ENCODE measurements at regions not wholly inside any gene's neighbourhood (a gene's known extent, or its start where the extent isn't known, plus 50 kb on each side); places are given as distances from the start of the nearest gene placed in this dataset.
"Not testable (repeated sequence)": the region's sequence is repeated elsewhere in the genome, so short reads cannot be mapped to it uniquely, and the experiment has no call there.

DNA sequence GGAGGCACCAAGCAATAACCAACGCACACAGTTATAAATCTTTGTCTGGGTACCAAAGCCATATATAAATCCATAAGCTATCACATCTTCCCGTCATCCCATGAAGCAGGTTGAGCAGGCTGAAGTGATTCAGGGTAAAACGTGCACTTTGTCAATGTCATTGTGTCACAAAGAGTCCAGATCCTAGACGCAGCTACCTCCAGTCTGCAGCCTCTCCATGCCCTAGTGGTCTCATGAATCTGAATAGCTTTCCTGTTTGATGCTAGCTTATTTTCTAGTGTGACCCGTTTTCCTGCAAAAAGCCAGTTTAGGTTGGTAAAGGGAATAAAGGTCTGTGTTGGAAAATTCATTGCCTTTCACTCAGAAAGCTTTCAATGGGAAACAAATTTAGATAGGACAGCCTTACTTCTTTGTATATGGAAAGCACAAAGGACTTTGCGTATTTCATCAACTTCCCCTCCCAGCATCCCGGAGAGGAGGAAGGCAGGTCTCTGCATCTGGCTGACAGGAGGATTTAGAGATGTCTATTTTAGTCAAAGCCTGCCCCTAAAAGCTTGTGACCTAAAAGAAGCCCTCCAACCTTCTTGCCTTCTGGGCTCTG, 222.3 kb upstream of the ARL4C start:
- no peak for DNase-seq

DNA sequence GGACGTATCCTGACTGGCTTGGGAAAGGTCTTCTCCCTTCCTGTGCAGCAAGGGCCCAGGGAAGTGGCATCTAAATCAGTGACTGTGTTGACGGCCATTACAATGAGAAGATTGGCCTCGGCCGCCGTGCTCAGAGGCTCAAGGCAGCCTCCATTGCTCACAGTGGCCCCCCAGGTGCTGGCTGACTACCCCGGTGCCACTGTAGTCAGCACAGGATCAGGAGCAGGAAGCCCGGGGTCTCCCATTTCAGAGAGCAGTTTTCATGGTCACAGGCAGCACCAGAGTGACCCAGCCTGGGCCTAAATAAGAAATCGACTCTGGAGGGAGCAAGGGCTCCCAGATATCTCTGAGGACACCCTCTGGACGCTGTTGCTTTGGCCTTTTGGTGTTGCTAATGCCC, 219.4 kb upstream of the ARL4C start:
- DNase-seq = no peak

- DNase-seq = no peak
These were observed 218.9 kb upstream of the ARL4C start for GRCh38 chr2:234715671-234716250.

GRCh38 chr2:234714711-234715110, 217.8 kb upstream of the ARL4C start:
- no peak for DNase-seq

DNA sequence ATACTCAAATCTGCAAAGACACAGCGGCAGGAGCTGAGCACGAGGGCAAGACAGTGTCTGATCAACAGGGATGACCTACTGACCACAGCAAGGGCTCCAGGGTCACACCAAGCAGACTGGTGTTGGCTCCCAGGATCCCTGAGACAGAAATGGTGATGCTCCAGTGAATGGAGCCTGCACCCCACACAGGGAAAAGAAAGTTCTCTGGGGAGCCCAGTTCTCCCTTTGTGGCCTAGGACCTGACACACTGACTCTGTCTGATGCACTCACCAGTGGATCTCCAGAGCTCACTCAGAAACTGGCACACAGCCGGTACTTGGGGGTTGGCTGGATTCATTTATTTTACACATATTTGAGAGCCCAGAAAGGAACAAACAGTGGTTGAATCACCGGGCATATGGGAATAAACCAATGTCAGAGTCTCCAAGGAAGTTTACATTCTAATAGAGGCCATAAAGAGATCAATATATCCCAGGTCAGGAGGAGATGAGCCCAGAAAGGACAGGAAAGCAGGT, 215.6 kb upstream of the ARL4C start:
- DNase-seq = no peak

GRCh38 chr2:234711308-234711707, 214.4 kb upstream of the ARL4C start:
- no peak for DNase-seq

DNA sequence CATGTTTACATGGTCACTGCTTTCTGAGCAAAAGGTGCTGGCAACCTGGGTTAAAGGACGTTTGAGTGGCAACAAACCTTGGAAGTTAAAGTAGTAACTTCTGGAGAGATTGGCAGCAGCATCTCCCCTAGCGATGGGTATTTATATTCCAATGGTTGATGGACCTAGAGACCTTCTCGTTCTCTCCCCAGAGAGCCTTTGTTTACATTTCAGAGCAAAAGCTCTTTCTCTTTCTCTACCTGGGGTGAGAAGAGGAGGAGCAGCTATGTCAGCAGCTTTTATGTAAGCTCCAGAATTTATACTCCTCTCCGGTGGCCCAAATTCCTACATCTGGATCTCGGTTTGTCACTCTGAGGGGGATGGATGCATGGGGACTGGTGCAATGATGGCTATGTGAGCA, 213.7 kb upstream of the ARL4C start:
- no peak for DNase-seq

DNA sequence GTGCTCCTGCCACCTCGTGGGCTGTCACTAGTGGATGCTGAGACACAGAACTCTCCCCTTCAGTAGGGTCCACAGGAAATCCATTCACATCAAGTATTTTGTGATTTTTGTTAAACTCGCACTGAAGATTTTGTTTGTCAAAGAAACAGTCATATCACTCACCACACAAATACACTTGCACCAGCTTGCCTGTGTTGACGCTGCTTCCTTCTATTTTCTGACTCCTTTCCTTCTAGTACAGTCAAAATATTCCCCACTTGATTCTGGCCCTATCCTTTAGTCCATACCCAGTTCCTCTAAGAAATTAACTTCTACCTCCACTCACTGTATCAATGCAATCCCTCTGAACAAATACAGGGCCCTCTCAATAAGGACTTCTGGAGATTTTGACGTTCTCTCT, 213.2 kb upstream of the ARL4C start:
- DNase-seq = no peak

DNA sequence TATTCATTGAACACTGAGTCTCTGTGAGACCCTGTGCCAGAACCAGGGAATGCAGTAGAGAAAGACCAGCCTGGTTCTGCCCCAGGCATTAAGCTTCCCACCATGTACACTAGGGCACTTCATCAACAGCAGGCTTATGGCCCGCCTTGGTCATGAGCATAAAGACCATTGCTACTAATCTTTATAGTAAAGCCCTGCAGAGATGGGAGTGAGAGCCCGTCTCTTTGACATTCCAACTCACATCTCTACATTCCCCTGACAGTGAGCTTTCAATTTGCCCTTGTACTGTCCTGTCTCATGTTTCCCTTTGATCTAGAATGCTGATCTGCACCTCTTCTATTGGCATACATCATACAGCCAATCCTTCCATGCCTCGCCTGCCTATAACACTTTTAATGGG, 211.8 kb upstream of the ARL4C start:
- DNase-seq = no peak

DNA sequence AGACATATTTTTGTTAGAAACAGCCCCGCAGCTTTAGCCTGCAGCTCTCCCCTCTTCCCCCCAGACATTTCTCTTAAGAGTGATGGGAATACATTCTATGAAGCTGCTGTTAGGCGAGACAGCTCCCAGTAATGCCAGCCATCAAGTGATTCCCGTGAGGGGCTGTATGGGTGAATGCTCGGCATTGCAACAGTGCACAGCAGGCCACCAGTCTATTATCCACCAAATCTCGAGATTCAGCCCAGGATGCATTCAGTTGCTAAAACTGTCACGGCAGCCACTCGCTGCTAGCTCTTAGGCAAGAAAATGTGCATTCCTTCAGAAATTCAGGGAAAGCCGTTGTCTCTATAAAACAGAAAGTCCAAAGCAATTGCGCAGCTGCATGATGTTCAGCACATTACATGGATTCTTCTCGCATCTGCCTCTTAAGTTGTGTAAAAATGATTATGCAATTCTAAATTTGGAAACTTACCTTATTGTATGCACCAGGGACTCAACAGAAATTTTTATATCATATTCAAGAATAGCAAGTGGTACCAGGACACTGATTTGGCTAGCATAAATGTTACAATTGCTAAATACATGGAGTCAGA, 211.3 kb upstream of the ARL4C start:
- DNase-seq = no peak

DNA sequence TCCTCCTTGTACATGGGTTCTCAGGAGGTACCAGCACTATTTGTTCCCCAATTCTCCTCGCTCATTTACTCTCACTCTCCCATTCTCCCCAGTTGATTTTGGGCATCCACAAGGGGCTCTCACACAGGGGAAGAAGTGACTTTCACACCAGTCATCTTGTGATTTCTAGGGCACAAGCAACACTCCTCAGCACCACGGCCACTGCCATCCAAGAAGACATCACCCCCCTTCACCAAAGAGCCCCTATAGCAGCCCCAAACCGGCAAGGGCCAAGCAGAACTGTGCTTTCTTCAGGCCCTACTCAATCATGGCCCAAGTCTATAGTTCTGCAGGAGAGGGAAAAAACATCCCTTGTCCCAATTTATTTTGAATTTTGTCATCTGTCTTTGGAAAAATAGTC, 209.2 kb upstream of the ARL4C start:
- DNase-seq = no peak

GRCh38 chr2:234705108-234705507, 208.2 kb upstream of the ARL4C start:
- no peak for DNase-seq

GRCh38 chr2:234703258-234703657, 206.4 kb upstream of the ARL4C start:
- no peak for DNase-seq

GRCh38 chr2:234702731-234703225, 205.9 kb upstream of the ARL4C start:
- no peak for DNase-seq

DNA sequence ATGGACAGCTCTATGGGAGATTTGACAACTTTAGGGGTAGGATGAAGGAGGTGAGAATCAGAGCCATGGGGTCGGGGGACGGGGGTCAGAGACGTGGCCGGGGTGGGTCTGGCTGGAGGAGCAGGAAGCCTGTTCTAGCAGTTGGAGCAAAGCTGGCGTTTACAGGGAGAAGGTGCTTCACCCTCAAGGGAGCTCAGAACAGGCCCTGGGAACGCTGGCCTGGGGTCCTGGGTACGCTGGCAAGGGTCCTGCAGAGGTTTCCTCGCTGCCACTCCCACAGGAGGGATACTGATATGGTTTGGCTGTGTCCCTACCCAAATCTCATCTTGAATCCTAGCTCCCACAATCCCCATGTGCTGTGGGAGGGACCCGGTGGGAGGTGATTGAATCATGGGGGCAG, 205.0 kb upstream of the ARL4C start:
- DNase-seq = no peak

GRCh38 chr2:234701421-234701820, 204.5 kb upstream of the ARL4C start:
- DNase-seq = no peak

DNA sequence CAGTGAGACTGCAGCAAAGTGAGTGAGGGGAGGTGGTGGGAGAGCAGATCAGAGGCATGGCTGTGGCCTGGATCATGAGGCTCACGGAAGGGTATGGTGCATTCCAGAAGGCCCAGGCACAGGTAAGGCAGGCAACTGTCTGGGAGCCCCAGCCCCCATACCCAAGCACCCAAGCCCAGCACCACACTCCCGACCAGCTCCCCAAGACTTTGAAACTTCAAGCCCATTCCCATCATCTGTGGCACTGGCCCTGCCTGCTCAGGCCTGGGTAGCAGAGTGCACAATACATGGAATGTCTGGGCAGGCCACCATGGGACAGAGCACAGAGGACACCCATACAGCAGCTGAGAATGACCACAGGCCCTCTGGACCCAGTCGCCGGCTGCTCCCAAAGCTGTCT, 202.6 kb upstream of the ARL4C start:
- no peak for DNase-seq

DNA sequence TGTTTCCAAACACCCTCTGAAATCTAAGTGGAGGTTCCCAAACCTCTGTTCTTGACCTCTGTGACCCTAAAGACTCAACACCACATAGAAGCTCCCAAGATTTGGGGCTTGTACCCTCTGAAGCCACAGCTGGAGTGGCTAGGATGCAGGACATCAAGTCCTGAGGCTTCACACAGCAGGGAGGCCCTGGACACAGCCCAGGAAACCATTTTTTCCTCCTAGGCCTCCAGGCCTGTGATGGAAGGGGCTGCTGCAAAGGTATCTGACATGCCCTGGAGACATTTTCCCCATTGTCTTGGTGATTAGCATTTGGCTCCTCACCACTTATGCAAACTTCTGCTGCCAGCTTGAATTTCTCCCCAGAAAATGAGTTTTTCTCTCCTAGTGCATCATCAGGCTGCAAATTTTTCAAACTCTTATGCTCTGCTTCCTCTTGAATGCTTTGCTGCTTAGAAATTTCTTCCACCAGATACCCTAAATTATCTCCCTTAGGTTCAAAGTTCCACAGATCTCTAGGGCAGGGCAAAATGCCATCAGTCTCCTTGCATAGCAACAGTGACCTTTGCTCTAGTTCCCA, 200.5 kb upstream of the ARL4C start:
- DNase-seq = not testable (repeated sequence)

GRCh38 chr2:234695981-234696380, 199.1 kb upstream of the ARL4C start:
- no peak for DNase-seq

DNA sequence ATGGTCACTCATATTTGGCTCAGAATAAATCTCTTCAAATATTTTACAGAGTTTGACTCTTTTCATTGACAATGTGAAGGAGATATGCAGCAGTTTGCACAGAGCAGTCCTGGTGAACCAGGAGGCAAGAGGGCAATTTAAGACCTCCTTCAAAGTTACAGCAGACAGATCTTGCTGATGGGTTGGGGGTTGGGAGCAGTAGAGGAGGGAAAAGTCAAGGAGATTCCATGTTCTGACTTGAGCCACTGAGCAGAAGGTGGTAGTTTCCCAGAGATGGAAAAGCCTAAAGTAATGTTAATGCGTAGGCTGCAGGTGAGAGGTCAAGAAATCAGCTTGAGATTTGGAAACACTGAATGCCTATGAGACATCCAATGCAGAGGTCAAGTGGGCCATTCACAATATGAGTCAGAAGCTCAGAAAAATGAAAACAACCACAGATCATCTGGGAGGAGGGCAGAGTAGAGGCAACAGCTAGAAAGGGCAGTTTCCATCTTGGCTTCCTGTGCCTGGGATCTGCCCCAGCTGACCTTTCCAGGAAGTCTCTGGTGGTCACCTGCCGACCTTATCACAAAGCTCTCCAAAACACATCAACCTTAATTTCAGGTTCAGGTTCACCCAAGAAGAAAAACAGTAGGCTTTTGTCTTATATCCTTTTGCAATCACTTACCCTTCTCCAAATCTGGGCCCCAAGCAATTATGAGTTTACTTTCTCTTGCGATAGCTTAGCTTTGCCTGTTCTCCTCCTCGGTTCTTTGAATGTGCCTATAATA, 197.5 kb upstream of the ARL4C start:
- no peak for DNase-seq

- DNase-seq = not testable (repeated sequence)
These were observed 196.9 kb upstream of the ARL4C start for GRCh38 chr2:234693681-234694190.

GRCh38 chr2:234693191-234693590, 196.3 kb upstream of the ARL4C start:
- DNase-seq = not testable (repeated sequence)

Measured in activated T-cell treated with anti-CD3 and anti-CD28 coated beads for 4 hours (primary cell).